Thyroid gland (tissue), 4 donors: ENCODE measurements at regions not wholly inside any gene's neighbourhood (a gene's known extent, or its start where the extent isn't known, plus 50 kb on each side); places are given as distances from the start of the nearest gene placed in this dataset.

Experiments used
- POLR2A ChIP-seq, 2 donors: fragments of 450-650 bp; IDR thresholded peaks; one replicate each; pipeline ENCODE4 v1.6.1; 2017; ENCODE audit warnings: antibody characterized with exemption in 2 of 2, mild to moderate bottlenecking in 2 of 2, moderate library complexity in 1 of 2
- TF ChIP-seq, protein P1 (sequence below), 6 experiments: fragments of 200-600 bp in 3 of 6; fragments of 450-650 bp in 3 of 6; sonication (generic) in 3 of 6; IDR thresholded peaks; one replicate each; pipeline ENCODE4 v1.5.1; 2016 to 2019; ENCODE audit warnings: antibody characterized with exemption in 6 of 6, mild to moderate bottlenecking in 2 of 6, inconsistent platforms in 1 of 6, moderate library complexity in 1 of 6

DNA sequence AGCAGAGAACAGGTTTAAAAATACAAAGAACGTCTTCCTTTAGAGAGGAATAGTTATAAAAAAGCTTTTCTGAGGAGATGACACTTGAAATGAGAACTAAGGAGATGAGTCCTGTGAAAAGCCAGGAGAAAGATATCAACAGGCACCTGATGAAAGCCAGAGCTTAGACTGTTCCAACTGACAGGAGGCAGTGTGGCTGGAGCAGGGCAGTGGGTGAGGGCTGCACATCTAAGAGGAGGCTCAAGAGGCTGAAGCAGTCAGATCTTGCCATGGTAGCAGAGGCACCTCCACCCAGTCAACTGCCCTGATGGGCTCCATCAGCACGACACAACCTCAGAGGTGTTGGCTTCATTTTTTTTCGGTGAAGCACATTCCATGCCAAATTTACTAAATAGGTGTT, 445.3 kb downstream of the ADGRL2 start:
- TF ChIP-seq, protein P1, sequence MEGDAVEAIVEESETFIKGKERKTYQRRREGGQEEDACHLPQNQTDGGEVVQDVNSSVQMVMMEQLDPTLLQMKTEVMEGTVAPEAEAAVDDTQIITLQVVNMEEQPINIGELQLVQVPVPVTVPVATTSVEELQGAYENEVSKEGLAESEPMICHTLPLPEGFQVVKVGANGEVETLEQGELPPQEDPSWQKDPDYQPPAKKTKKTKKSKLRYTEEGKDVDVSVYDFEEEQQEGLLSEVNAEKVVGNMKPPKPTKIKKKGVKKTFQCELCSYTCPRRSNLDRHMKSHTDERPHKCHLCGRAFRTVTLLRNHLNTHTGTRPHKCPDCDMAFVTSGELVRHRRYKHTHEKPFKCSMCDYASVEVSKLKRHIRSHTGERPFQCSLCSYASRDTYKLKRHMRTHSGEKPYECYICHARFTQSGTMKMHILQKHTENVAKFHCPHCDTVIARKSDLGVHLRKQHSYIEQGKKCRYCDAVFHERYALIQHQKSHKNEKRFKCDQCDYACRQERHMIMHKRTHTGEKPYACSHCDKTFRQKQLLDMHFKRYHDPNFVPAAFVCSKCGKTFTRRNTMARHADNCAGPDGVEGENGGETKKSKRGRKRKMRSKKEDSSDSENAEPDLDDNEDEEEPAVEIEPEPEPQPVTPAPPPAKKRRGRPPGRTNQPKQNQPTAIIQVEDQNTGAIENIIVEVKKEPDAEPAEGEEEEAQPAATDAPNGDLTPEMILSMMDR (IDR thresholded peaks at IDR 0.05), result no peak
- TF ChIP-seq POLR2A (IDR thresholded peaks at IDR 0.05), result no peak
